Brain microvascular endothelial cell (primary cell): ENCODE measurements at regions not wholly inside any gene's neighbourhood (a gene's known extent, or its start where the extent isn't known, plus 50 kb on each side); places are given as distances from the start of the nearest gene placed in this dataset.
A peak's percentile ranks its signal among the peaks of the same experiment; 100 is the strongest.

ENCODE experiments used
- DNase-seq: peaks from one replicate; pipeline ENCODE4 v3.0.0-alpha.2; 2020
- H3K27ac ChIP-seq: fragments of 250-450 bp; sonication (Bioruptor Pico); 2 replicates; pipeline ENCODE4 v1.5.1; 2020; ENCODE audit warnings: mild to moderate bottlenecking, moderate library complexity
- H3K27me3 ChIP-seq: fragments of 250-450 bp; sonication (Bioruptor Pico); replicated peaks from 2 replicates; pipeline ENCODE4 v1.5.1; 2020; ENCODE audit warnings: mild to moderate bottlenecking
- H3K36me3 ChIP-seq: fragments of 250-450 bp; sonication (Bioruptor Pico); replicated peaks from 2 replicates; pipeline ENCODE4 v1.5.1; 2020; ENCODE audit warnings: mild to moderate bottlenecking
- H3K4me3 ChIP-seq: 2 replicates; pipeline ENCODE4 v1.5.1; 2011; ENCODE audit warnings: low read depth, mild to moderate bottlenecking, control low read depth, low read length, moderate library complexity
- in situ Hi-C: cut with HindIII; loops from 2 replicates; pipeline ENCODE4 v1.10.0; 2017; ENCODE audit warnings: low sequenced_read_pairs, low pct_ligation_motif_present
- TF ChIP-seq, protein P1 (sequence below): IDR thresholded peaks from 2 replicates; pipeline ENCODE4 v1.5.1; 2011; ENCODE audit warnings: low read depth, mild to moderate bottlenecking, moderate library complexity, low read length, control low read depth, inconsistent platforms; ENCODE audit errors: missing control alignments

DNA sequence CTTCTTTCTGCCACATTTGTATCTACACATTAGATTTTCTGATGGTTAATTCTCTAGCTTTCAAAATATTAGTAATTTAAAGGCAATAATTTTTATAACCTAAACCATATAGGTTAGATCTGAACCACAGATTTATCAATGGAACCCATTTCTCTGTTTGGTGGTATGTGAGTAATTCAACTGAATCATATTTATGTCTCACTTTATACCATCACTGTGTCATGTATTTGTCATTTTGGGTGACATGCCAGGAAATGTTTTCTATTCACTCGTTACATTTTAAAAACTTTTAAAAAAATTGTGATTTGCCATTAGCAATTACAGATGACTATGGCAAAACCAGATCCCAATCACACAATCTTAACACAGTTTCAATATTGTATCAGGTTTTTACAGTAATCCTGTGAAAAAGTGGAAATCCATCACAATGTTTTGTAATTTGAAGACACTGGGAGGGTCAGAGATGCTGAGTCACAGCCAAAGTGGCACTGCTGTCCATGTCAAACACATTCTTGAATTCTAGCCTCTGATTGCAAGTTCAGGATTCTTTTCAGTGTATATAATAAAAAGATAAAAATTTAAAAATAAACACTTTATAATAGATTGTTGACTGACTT is 356.0 kb upstream of the RBMS3 start:
- TF ChIP-seq, protein P1, sequence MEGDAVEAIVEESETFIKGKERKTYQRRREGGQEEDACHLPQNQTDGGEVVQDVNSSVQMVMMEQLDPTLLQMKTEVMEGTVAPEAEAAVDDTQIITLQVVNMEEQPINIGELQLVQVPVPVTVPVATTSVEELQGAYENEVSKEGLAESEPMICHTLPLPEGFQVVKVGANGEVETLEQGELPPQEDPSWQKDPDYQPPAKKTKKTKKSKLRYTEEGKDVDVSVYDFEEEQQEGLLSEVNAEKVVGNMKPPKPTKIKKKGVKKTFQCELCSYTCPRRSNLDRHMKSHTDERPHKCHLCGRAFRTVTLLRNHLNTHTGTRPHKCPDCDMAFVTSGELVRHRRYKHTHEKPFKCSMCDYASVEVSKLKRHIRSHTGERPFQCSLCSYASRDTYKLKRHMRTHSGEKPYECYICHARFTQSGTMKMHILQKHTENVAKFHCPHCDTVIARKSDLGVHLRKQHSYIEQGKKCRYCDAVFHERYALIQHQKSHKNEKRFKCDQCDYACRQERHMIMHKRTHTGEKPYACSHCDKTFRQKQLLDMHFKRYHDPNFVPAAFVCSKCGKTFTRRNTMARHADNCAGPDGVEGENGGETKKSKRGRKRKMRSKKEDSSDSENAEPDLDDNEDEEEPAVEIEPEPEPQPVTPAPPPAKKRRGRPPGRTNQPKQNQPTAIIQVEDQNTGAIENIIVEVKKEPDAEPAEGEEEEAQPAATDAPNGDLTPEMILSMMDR: no peak
- H3K27ac ChIP-seq: peak overlapping the region; percentile 9
- no peaks in the 10 kb centered on the region for H3K27me3 ChIP-seq
- DNase-seq: peak; percentile 38
- H3K4me3 ChIP-seq: no peak overlapping the region
- H3K36me3 ChIP-seq: no peaks in the 10 kb centered on the region
- in situ Hi-C loops: no loop called here

DNA sequence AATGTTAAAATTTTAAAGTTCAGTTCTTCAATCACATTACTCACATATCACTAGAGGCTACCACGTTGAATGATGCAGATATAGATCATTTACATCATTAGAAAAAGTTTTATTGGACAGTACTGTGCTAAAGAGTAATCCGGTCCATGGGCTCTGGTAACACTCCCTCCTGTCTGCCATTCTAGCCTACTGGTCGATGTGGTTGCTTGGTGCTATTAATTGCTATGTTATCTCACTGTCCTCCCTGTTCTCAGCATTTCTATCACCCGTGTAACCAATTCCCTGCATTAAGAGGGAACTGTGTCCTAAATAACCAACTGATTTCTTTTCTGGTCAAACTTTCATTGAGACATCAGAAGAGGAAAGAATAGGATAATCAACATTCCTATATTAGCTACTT is 347.5 kb upstream of the RBMS3 start:
- H3K36me3 ChIP-seq: no peaks in the 10 kb centered on the region
- TF ChIP-seq, protein P1: no peak
- no peak overlapping the region for H3K4me3 ChIP-seq
- in situ Hi-C loops: no loop called here
- DNase-seq: no peak
- no peaks in the 10 kb centered on the region for H3K27me3 ChIP-seq
- no peak overlapping the region for H3K27ac ChIP-seq

- no peak overlapping the region for H3K4me3 ChIP-seq
- no peak overlapping the region for H3K27ac ChIP-seq
- no peaks in the 10 kb centered on the region for H3K27me3 ChIP-seq
- TF ChIP-seq, protein P1: no peak
- in situ Hi-C loops: no loop called here
- H3K36me3 ChIP-seq: no peaks in the 10 kb centered on the region
- DNase-seq: no peak
Observed at GRCh38 chr3:28934126-28934813, 346.6 kb upstream of the RBMS3 start.

DNA sequence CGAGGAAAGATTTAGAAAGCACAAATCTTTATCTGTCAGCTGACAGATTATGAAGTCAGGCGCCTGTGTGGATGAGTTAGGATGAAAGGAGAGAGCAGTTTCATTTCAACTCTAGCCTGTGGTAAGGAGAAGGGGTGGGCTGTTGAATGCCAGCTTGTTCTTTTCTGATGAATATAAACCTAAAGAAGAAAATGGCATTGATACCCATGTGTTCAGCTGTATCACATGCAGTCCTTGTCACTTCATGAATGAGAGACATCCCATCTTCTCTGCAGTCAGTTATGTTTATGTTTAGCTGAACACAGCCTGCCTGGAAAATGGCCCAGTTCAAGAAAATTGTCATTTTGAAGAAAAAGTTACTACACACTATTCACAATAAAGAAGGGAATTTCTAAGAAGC is 345.7 kb upstream of the RBMS3 start:
- DNase-seq: no peak
- H3K27ac ChIP-seq: no peak overlapping the region
- H3K4me3 ChIP-seq: no peak overlapping the region
- in situ Hi-C loops: no loop called here
- TF ChIP-seq, protein P1: no peak
- no peaks in the 10 kb centered on the region for H3K36me3 ChIP-seq
- H3K27me3 ChIP-seq: no peaks in the 10 kb centered on the region

DNA sequence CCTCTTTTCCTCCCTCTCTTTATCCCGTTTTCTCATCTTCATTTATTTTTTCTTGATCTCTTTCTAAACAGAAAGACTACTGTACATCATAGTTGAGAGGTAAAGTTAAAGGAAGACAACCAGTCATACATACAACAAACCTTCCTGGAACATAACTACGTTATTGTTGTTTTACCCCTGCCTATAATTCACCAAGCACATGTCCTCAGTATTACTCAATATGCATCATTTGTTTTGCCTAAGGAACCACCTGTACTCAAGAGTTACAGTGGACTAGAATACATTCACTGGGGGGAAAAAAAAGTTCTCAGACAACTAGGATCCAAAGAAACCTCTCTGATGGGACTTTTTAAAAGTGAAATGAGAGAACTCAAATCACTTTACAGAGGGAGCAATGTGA is 344.7 kb upstream of the RBMS3 start:
- in situ Hi-C loops: no loop called here
- H3K4me3 ChIP-seq: no peak overlapping the region
- H3K27me3 ChIP-seq: no peaks in the 10 kb centered on the region
- H3K27ac ChIP-seq: no peak overlapping the region
- H3K36me3 ChIP-seq: no peaks in the 10 kb centered on the region
- TF ChIP-seq, protein P1: no peak
- no peak for DNase-seq
